RWPE1 (cell line): ENCODE measurements at regions not wholly inside any gene's neighbourhood (a gene's known extent, or its start where the extent isn't known, plus 50 kb on each side); places are given as distances from the start of the nearest gene placed in this dataset.
"Not testable (repeated sequence)": the region's sequence is repeated elsewhere in the genome, so short reads cannot be mapped to it uniquely, and the experiment has no call there.

Experiments used
- CTCF ChIA-PET: fragments of 350-600 bp; sonication (Branson Sonifier 250); formaldehyde crosslinking; extraction: SDS; loops from one replicate; lab custom pipeline; 2021; lab: Yijun Ruan, JAX
- POLR2A ChIA-PET: fragments of 400-600 bp; formaldehyde crosslinking; extraction: SDS; loops from one replicate; lab custom pipeline; 2020; ENCODE audit warnings: antibody characterized with exemption; ENCODE audit not compliant: low non-redundant PET; lab: Yijun Ruan, JAX
- DNase-seq: peaks from one replicate; pipeline ENCODE4 v3.0.0; 2012; ENCODE audit warnings: low spot score
- H3K27ac ChIP-seq: fragments of 450-650 bp; 2 replicates; pipeline ENCODE4 v1.5.1; 2017
- TF ChIP-seq, protein P1 (sequence below): fragments of 450-650 bp; conservative IDR thresholded peaks from 2 replicates; pipeline ENCODE4 v1.5.1; 2017; ENCODE audit warnings: low read depth, mild to moderate bottlenecking

DNA sequence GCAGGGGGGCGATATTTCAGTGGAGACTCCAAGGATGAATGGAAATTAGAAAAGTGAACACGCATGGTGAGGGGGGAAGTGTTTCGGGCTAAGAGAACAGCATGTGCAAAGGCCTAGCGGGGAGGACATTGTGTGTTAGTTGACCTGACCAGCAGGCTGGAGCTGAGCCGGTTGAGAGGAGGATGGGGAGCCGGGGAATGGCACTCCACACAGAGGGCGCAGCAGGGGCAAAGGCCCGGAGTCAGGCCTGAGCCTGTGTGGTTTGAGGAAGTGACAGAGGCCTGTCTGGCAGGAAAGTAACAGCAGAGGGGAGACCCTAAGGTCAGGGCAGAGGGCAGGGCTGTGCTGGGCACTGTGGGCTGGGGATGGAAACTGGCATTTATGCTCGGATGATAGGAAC, 83.2 kb upstream of the ZNF479 start:
- ChIA-PET CTCF (no interaction called here), POLR2A (no interaction called here)
- DNase-seq = no peak
- TF ChIP-seq, protein P1, sequence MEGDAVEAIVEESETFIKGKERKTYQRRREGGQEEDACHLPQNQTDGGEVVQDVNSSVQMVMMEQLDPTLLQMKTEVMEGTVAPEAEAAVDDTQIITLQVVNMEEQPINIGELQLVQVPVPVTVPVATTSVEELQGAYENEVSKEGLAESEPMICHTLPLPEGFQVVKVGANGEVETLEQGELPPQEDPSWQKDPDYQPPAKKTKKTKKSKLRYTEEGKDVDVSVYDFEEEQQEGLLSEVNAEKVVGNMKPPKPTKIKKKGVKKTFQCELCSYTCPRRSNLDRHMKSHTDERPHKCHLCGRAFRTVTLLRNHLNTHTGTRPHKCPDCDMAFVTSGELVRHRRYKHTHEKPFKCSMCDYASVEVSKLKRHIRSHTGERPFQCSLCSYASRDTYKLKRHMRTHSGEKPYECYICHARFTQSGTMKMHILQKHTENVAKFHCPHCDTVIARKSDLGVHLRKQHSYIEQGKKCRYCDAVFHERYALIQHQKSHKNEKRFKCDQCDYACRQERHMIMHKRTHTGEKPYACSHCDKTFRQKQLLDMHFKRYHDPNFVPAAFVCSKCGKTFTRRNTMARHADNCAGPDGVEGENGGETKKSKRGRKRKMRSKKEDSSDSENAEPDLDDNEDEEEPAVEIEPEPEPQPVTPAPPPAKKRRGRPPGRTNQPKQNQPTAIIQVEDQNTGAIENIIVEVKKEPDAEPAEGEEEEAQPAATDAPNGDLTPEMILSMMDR = no peak
- no peak overlapping the region for H3K27ac ChIP-seq

DNA sequence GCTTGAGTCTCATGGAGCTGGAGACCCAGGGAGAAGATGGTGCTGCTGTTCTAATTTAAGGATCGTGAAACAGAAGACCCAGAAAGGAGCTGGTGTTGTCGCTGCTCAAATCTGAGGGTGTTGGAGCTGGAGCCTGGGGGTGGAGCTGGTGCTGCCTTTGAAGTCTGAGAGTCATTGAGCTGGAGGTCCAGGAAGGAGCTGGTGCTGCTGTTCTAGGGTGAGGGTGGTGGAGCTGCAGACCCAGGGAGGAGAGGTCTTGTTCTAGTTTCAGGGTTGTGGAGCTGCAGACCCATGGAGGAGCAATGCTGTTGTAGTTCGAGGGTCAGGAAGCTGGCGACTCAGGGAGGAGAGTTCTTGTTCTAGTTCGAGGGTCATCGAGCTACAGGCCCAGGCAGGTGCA, 84.1 kb upstream of the ZNF479 start:
- no peak overlapping the region for H3K27ac ChIP-seq
- TF ChIP-seq, protein P1 = no peak
- POLR2A ChIA-PET = no interaction called here
- CTCF ChIA-PET = no interaction called here
- no peak for DNase-seq

- ChIA-PET CTCF (no interaction called here), POLR2A (no interaction called here)
- DNase-seq = no peak
- TF ChIP-seq, protein P1 = no peak
- no peak overlapping the region for H3K27ac ChIP-seq
Measured at GRCh38 chr7:57218196-57218716, 86.0 kb upstream of the ZNF479 start.

- no peak overlapping the region for H3K27ac ChIP-seq
- no peak for DNase-seq
- TF ChIP-seq, protein P1 = no peak
- CTCF ChIA-PET = no interaction called here
- POLR2A ChIA-PET = no interaction called here
Measured at GRCh38 chr7:57220746-57221145, 88.5 kb upstream of the ZNF479 start.

GRCh38 chr7:57225666-57226065, 93.4 kb upstream of the ZNF479 start:
- no peak overlapping the region for H3K27ac ChIP-seq
- ChIA-PET POLR2A (no interaction called here), CTCF (no interaction called here)
- no peak for DNase-seq
- TF ChIP-seq, protein P1 = no peak

- H3K27ac ChIP-seq, POLR2A ChIA-PET, DNase-seq: not testable (repeated sequence)
- CTCF ChIA-PET = interaction anchor here (0.7 kb wide), 1 partner anchor 13 kb away, joined by 4 read pairs; no protein-coding TSS in a partner anchor
Measured at GRCh38 chr7:57241236-57241635, 109.0 kb upstream of the ZNF479 start.

DNA sequence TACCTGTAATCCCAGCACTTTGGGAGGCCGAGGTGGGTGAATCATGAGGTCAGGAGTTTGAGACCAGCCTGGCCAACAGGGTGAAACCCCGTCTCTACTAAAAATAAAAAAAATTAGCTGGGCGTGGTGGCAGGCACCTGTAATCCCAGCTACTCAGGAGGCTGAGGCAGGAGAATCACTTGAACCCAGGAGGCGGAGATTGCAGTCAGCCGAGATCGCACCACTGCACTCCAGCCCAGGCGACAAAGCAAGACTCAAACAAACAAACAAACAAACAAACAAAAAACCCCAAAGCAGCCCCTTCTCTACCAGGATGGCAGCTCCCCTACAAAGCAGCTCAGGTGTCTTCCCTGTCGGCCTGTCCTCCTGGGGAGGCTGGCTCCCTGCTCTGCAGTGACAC, 111.3 kb upstream of the ZNF479 start:
- DNase-seq, CTCF ChIA-PET, H3K27ac ChIP-seq, POLR2A ChIA-PET: not testable (repeated sequence)

GRCh38 chr7:57244345-57244980, 112.2 kb upstream of the ZNF479 start:
- POLR2A ChIA-PET, CTCF ChIA-PET, H3K27ac ChIP-seq, DNase-seq: not testable (repeated sequence)
